KMS-11 (cell line): ENCODE measurements at regions not wholly inside any gene's neighbourhood (a gene's known extent, or its start where the extent isn't known, plus 50 kb on each side); places are given as distances from the start of the nearest gene placed in this dataset.

Experiments
- H2AFZ ChIP-seq: fragments of 200-600 bp; sonication (generic); 2 replicates; pipeline ENCODE4 v1.6.1; 2016; ENCODE audit warnings: antibody characterized with exemption, mixed run types, low read depth
- H3K27ac ChIP-seq: fragments of 200-600 bp; sonication (generic); 2 replicates; pipeline ENCODE4 v1.6.1; 2016; ENCODE audit warnings: mild to moderate bottlenecking, mixed run types
- H3K27me3 ChIP-seq: fragments of 200-600 bp; sonication (generic); 2 replicates; pipeline ENCODE4 v1.6.1; 2017; ENCODE audit warnings: mild to moderate bottlenecking, low read depth, mixed run types, moderate library complexity; ENCODE audit not compliant: insufficient read depth
- H3K36me3 ChIP-seq: fragments of 200-600 bp; sonication (generic); 2 replicates; pipeline ENCODE4 v1.6.1; 2017; ENCODE audit warnings: mild to moderate bottlenecking, mixed run types; ENCODE audit not compliant: insufficient read depth
- H3K4me1 ChIP-seq: fragments of 200-600 bp; sonication (generic); 2 replicates; pipeline ENCODE4 v1.6.1; 2016; ENCODE audit warnings: mild to moderate bottlenecking, low read depth, mixed run types; ENCODE audit not compliant: poor library complexity, severe bottlenecking
- H3K4me2 ChIP-seq: fragments of 200-600 bp; sonication (generic); 2 replicates; pipeline ENCODE4 v1.7.0; 2016; ENCODE audit warnings: mild to moderate bottlenecking, mixed run types
- H3K4me3 ChIP-seq: fragments of 200-600 bp; sonication (generic); IDR thresholded peaks from 2 replicates; pipeline ENCODE4 v1.6.1; 2017; ENCODE audit warnings: low read depth, low read length, mixed read lengths; ENCODE audit not compliant: insufficient read depth
- H3K79me2 ChIP-seq: fragments of 200-600 bp; sonication (generic); 2 replicates; pipeline ENCODE4 v1.6.1; 2016; ENCODE audit warnings: low read depth, mixed run types; ENCODE audit not compliant: insufficient read depth
- H3K9ac ChIP-seq: fragments of 200-600 bp; sonication (generic); 2 replicates; pipeline ENCODE4 v1.6.1; 2016; ENCODE audit warnings: mild to moderate bottlenecking, mixed run types
- H4K20me1 ChIP-seq: fragments of 200-600 bp; sonication (generic); 2 replicates; pipeline ENCODE4 v1.6.1; 2016; ENCODE audit warnings: mild to moderate bottlenecking, mixed run types; ENCODE audit not compliant: insufficient read depth
- TF ChIP-seq, protein P1 (sequence below): fragments of 200-600 bp; sonication (generic); conservative IDR thresholded peaks from 2 replicates; pipeline ENCODE4 v1.6.1; 2017; ENCODE audit warnings: low read depth, mild to moderate bottlenecking, antibody characterized with exemption, low read length, moderate library complexity, mixed read lengths

DNA sequence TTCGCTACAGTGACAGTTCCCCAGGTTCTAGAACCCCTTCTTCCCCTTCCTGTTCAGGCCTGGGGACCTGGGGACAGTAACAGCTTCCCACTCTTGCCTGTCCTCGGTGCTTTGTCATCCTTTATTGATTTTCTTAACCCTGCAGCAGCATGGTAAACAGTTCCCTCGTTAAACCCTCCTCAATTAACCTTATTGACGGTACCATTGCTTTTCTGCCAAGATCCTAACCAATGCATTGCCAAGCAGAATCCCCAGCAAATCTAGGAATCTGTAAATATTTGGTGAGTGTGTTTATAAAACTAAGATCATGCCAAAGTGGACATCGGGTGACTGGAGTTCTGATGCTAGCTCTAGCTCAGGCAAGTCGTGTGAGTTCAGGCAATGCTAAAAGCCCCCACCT lies 99.6 kb upstream of the KAZN start:
- no peak overlapping the region for H3K4me2 ChIP-seq
- no peak overlapping the region for H3K9ac ChIP-seq
- H3K36me3 ChIP-seq, result no peaks in the 10 kb centered on the region
- no peak overlapping the region for H3K4me3 ChIP-seq
- no peak overlapping the region for H2AFZ ChIP-seq
- no peaks in the 10 kb centered on the region for H3K4me1 ChIP-seq
- 0 out of 2 replicates have a peak, but pooled peaks cover 2% of the 10 kb centered on the region for H3K27me3 ChIP-seq
- TF ChIP-seq, protein P1, sequence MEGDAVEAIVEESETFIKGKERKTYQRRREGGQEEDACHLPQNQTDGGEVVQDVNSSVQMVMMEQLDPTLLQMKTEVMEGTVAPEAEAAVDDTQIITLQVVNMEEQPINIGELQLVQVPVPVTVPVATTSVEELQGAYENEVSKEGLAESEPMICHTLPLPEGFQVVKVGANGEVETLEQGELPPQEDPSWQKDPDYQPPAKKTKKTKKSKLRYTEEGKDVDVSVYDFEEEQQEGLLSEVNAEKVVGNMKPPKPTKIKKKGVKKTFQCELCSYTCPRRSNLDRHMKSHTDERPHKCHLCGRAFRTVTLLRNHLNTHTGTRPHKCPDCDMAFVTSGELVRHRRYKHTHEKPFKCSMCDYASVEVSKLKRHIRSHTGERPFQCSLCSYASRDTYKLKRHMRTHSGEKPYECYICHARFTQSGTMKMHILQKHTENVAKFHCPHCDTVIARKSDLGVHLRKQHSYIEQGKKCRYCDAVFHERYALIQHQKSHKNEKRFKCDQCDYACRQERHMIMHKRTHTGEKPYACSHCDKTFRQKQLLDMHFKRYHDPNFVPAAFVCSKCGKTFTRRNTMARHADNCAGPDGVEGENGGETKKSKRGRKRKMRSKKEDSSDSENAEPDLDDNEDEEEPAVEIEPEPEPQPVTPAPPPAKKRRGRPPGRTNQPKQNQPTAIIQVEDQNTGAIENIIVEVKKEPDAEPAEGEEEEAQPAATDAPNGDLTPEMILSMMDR, result no peak
- no peaks in the 10 kb centered on the region for H3K79me2 ChIP-seq
- no peak overlapping the region for H3K27ac ChIP-seq
- H4K20me1 ChIP-seq, result no peaks in the 10 kb centered on the region

DNA sequence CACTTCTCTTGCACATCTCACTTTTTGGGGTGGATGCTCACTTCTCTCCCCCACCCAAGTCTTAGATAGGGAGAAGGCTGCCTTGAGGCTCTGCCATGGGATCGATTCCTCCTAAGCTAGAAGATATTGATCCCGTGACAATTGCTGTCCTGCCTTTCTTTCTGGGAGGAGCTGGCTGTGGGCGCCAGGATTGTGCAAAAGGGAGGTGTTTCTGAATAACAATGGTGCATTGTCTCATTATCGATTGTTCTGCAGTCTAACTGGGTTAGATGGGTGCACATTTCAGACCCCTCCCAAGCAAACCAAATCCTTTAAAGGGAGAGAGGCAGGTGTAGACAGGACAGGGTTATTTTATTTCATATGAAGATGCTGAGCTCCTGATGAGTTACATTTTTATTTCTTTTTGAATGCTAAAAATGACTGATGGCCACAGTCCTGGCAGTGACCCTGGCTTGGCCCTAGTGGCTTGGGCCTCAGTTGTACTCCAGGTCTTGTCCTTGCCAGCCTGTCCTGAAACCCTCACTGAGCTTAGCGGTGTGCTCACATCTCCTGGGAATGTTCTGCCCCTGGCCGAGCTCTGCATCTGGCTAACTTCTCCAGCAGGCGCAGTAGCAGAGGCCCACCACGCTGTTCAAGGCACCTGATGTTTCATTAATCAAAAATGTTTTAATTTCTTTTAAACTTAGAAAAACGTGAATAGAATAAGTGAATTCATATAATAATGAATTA lies 99.0 kb upstream of the KAZN start:
- no peak overlapping the region for H3K4me2 ChIP-seq
- no peaks in the 10 kb centered on the region for H3K79me2 ChIP-seq
- TF ChIP-seq, protein P1, result no peak
- no peak overlapping the region for H3K27ac ChIP-seq
- H3K27me3 ChIP-seq, result 0 out of 2 replicates have a peak, but pooled peaks cover 2% of the 10 kb centered on the region
- no peak overlapping the region for H3K9ac ChIP-seq
- no peaks in the 10 kb centered on the region for H3K4me1 ChIP-seq
- H4K20me1 ChIP-seq, result no peaks in the 10 kb centered on the region
- H3K36me3 ChIP-seq, result no peaks in the 10 kb centered on the region
- no peak overlapping the region for H2AFZ ChIP-seq
- H3K4me3 ChIP-seq, result no peak overlapping the region

DNA sequence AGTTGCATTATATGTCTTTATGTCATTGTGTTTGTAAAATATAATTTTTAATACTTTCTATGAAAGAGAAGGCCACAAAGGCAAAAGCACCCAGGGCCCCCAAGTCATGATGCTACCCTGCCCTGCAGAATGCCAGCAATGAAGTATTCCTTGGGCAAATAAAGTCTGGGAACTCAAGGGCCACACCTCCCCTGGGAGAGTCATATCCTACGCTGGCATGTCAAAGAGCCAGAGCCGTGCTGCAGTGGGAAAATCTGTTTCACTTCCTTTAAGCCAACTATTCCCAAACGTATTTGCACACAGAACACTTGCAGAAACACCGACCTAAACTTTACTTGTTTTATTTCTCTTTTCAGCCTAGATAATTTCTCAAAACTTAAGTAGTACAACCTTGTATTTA lies 98.4 kb upstream of the KAZN start:
- Histone ChIP-seq H3K36me3 (no peaks in the 10 kb centered on the region), H3K27me3 (0 out of 2 replicates have a peak, but pooled peaks cover 2% of the 10 kb centered on the region), H4K20me1 (no peaks in the 10 kb centered on the region), H2AFZ (no peak overlapping the region), H3K79me2 (no peaks in the 10 kb centered on the region), H3K9ac (no peak overlapping the region), H3K27ac (no peak overlapping the region), H3K4me2 (no peak overlapping the region), H3K4me3 (no peak overlapping the region), H3K4me1 (no peaks in the 10 kb centered on the region)
- TF ChIP-seq, protein P1, result no peak

DNA sequence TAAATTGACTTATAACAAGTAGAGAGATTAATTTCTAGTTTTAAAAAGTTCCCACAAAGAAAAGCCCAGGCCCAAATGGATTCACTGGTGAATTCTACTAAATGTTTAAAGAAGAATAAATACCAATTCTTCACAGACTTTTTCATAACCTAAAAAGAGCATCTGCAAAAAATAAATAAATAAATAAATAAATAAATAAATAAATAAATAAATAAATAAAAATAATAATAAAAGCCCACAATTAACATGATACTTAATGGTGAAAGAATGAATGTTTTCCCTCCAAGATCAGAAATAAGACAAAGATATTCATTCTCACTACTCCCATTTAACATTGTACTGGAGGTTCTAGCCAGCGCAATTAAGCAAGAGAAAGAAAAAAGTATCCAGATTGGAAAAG lies 97.6 kb upstream of the KAZN start:
- H4K20me1 ChIP-seq, result no peaks in the 10 kb centered on the region
- no peak overlapping the region for H3K4me2 ChIP-seq
- TF ChIP-seq, protein P1, result no peak
- H3K4me3 ChIP-seq, result no peak overlapping the region
- H3K9ac ChIP-seq, result no peak overlapping the region
- H3K27me3 ChIP-seq, result 0 out of 2 replicates have a peak, but pooled peaks cover 2% of the 10 kb centered on the region
- no peaks in the 10 kb centered on the region for H3K79me2 ChIP-seq
- no peaks in the 10 kb centered on the region for H3K4me1 ChIP-seq
- H2AFZ ChIP-seq, result no peak overlapping the region
- no peaks in the 10 kb centered on the region for H3K36me3 ChIP-seq
- no peak overlapping the region for H3K27ac ChIP-seq
